HepG2 (cell line): ENCODE measurements at regions not wholly inside any gene's neighbourhood (a gene's known extent, or its start where the extent isn't known, plus 50 kb on each side); places are given as distances from the start of the nearest gene placed in this dataset.

Source experiments
- ATAC-seq: fragments of 200-7000 bp; cut with Tn5 transposase; 3 replicates; pipeline ENCODE4 v1.9.1; 2020; ENCODE audit warnings: mild to moderate bottlenecking, moderate library complexity
- BruUV-seq: library from RNA; stranded (reverse); fragments of 400-500 nt; replicated peaks from 2 replicates; lab custom pipeline; 2021; lab: Mats Ljungman, UMichigan
- CTCF ChIA-PET: fragments of 300-600 bp; formaldehyde crosslinking; extraction: SDS; loops from one replicate; lab custom pipeline; 2021; ENCODE audit warnings: low total read pairs, inconsistent platforms, low intra/inter-chr PET ratio; lab: Yijun Ruan, JAX
- POLR2A ChIA-PET: fragments of 350-600 bp; sonication (Branson Sonifier 250); formaldehyde crosslinking; loops from one replicate; lab custom pipeline; 2020; ENCODE audit warnings: antibody characterized with exemption, inconsistent platforms; lab: Yijun Ruan, JAX
- DNase-seq: peaks from one replicate; pipeline ENCODE4 v3.0.0-alpha.2; 2015; ENCODE audit warnings: low spot score
- FAIRE-seq: peaks from 3 replicates; lab custom pipeline; 2011; peaks lifted over from hg19 to GRCh38; lab: Jason Lieb, UNC
- H2AFZ ChIP-seq: one replicate; pipeline ENCODE4 v1.6.1; 2011; ENCODE audit warnings: low read length, inconsistent platforms
- H3K27ac ChIP-seq: fragments of 300-600 bp; 3 replicates; pipeline ENCODE4 v1.8.0; 2011; ENCODE audit warnings: mixed run types, mild to moderate bottlenecking, mixed read lengths, low read length, inconsistent platforms; ENCODE audit not compliant: insufficient read depth; ENCODE audit errors: extremely low read length
- H3K27me3 ChIP-seq, 2 experiments: fragments of 200-600 bp in 1 of 2; 2 replicates in 1 of 2; 3 replicates in 1 of 2; pipeline versions ENCODE4 v1.6.0 to v1.8.0; 2011; ENCODE audit warnings: low read length in 2 of 2, mild to moderate bottlenecking in 2 of 2, moderate library complexity in 2 of 2, inconsistent platforms in 1 of 2; ENCODE audit not compliant: insufficient read depth in 2 of 2, control insufficient read depth in 1 of 2
- H3K36me3 ChIP-seq, 2 experiments: fragments of 200-600 bp in 1 of 2; replicated peaks in 1 of 2; 2 replicates in 1 of 2; 3 replicates in 1 of 2; pipeline versions ENCODE4 v1.5.1 to v1.8.0; 2011; ENCODE audit warnings: low read length in 2 of 2, inconsistent platforms in 1 of 2; ENCODE audit not compliant: insufficient read depth in 2 of 2, control insufficient read depth in 1 of 2
- H3K4me1 ChIP-seq: 2 replicates; pipeline ENCODE4 v1.5.1; 2012; ENCODE audit warnings: low read length, inconsistent platforms; ENCODE audit not compliant: insufficient read depth
- H3K4me2 ChIP-seq: 2 replicates; pipeline ENCODE4 v1.6.0; 2011; ENCODE audit warnings: low read depth, low read length, inconsistent platforms
- H3K4me3 ChIP-seq, 3 experiments: fragments of 200-600 bp in 1 of 3; sonication (generic), shearing (Covaris generic) in 1 of 3; replicated peaks in 1 of 3; 2 replicates each; pipeline ENCODE4 v1.5.1; 2011 to 2016; ENCODE audit warnings: low read length in 3 of 3, inconsistent platforms in 2 of 3, low read depth in 2 of 3, mild to moderate bottlenecking in 2 of 3, control low read depth in 1 of 3, mixed read lengths in 1 of 3; ENCODE audit not compliant: insufficient read depth in 1 of 3
- H3K79me2 ChIP-seq: one replicate; pipeline ENCODE4 v1.6.1; 2011; ENCODE audit warnings: low read length, inconsistent platforms; ENCODE audit not compliant: insufficient read depth
- H3K9ac ChIP-seq: 2 replicates; pipeline ENCODE4 v1.6.0; 2011; ENCODE audit warnings: mild to moderate bottlenecking, low read depth, low read length, inconsistent platforms; ENCODE audit not compliant: insufficient read depth
- H3K9me3 ChIP-seq: 2 replicates; pipeline ENCODE4 v1.5.1; 2012; ENCODE audit warnings: mild to moderate bottlenecking, low read length
- H4K20me1 ChIP-seq: 2 replicates; pipeline ENCODE4 v1.6.0; 2011; ENCODE audit warnings: inconsistent platforms, mild to moderate bottlenecking, low read length, moderate library complexity; ENCODE audit not compliant: insufficient read depth
- CBX5 ChIP-seq: sonication (generic); formaldehyde crosslinking; IDR thresholded peaks from 2 replicates; pipeline ENCODE4 v1.4.0; 2020; ENCODE audit warnings: missing genetic modification reagents, borderline replicate concordance
- ELF3 ChIP-seq: IDR thresholded peaks from 2 replicates; pipeline ENCODE4 v1.6.1; 2016; ENCODE audit warnings: missing genetic modification reagents, missing compliant biosample characterization
- HNRNPH1 ChIP-seq: fragments of 200-400 bp; formaldehyde crosslinking; optimal IDR thresholded peaks from 2 replicates; pipeline ENCODE3; 2017; ENCODE audit warnings: mild to moderate bottlenecking, low read depth, low read length
- SOX5 ChIP-seq: IDR thresholded peaks from 2 replicates; pipeline ENCODE4 v1.6.1; 2016; ENCODE audit warnings: borderline replicate concordance
- XRCC5 ChIP-seq: fragments of 200-400 bp; formaldehyde crosslinking; optimal IDR thresholded peaks from 2 replicates; pipeline ENCODE3; 2017; ENCODE audit warnings: mild to moderate bottlenecking, low read length
- ZFP36L1 ChIP-seq: sonication (generic); formaldehyde crosslinking; IDR thresholded peaks from 2 replicates; pipeline ENCODE4 v1.8.0; 2022; ENCODE audit warnings: mild to moderate bottlenecking, missing genetic modification reagents, moderate library complexity
- in situ Hi-C: cut with HindIII; loops from 2 replicates; pipeline ENCODE4 v1.10.0; 2017; ENCODE audit warnings: low pct_unique_long_range_greater_than_20kb; ENCODE audit not compliant: extremely low pct_ligation_motif_present
- intact Hi-C: fragments of 100-400 bp; cut with micrococcal nuclease; formaldehyde crosslinking; loops from one replicate; pipeline ENCODE4 v1.10.0; 2022; ENCODE audit not compliant: unreplicated experiment
- TF ChIP-seq, protein P1 (sequence below): sonication (generic); IDR thresholded peaks from 2 replicates; pipeline ENCODE4 v1.6.1; 2016; ENCODE audit warnings: low read depth, borderline replicate concordance
- TF ChIP-seq, protein P2 (sequence below): sonication (generic); formaldehyde crosslinking; IDR thresholded peaks from 2 replicates; pipeline ENCODE4 v1.8.1; 2023; ENCODE audit warnings: mild to moderate bottlenecking, inconsistent platforms, moderate library complexity, missing genetic modification reagents, borderline replicate concordance
- TF ChIP-seq, protein P3 (sequence below): sonication (generic); formaldehyde crosslinking; IDR thresholded peaks from 2 replicates; pipeline ENCODE4 v1.5.1; 2020; ENCODE audit warnings: missing genetic modification reagents, mild to moderate bottlenecking, borderline replicate concordance
- TF ChIP-seq, protein P4 (sequence below): sonication (generic); formaldehyde crosslinking; IDR thresholded peaks from 2 replicates; pipeline ENCODE4 v1.4.0; 2020; ENCODE audit warnings: low read depth, mild to moderate bottlenecking, missing genetic modification reagents
- TF ChIP-seq, protein P5 (sequence below): sonication (generic); formaldehyde crosslinking; IDR thresholded peaks from 2 replicates; pipeline ENCODE4 v1.4.0; 2020; ENCODE audit warnings: missing genetic modification reagents
- TF ChIP-seq, protein P6 (sequence below): sonication (generic); formaldehyde crosslinking; conservative IDR thresholded peaks from 2 replicates; pipeline ENCODE4 v1.4.0; 2020; ENCODE audit warnings: mild to moderate bottlenecking, missing genetic modification reagents, moderate library complexity

DNA sequence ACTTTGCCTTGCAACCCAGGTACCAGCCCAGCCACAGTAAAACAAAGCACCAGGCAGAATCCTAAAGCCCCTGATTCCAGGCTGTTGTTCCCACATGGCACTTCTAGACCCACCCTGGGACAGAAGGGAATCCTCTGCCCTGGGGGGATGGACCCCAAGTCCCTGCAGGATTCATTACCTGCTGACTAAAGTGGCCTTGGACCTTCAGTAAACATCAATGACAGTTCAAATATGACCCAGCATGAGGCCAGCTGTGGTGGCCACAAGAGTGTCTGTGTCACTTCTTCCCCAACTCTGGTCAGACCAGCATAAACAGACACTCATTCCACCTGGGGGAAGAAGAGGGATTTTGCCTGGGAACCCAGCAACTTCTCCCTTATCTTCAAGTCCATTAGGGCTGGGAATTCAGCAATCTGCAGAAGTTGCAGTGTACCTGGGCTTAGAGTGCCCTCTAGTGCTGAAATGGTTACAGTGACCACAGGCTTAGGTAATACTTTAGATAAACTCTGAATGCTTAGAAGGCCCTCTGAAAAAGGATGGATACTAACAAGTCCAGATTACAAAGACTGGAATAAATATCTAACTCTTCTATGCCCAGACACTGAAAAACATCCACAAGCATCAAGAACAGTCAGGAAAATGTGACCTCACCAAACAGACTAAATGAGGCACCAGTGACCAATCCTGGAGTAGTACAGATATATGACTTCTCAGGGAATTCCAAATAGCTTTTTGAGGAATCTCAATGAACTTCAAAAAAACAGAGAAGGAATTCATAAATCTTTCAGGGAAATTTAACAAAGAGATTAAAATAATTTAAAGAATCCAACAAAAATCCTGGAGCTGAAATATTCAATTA lies 108.5 kb upstream of the TMEM168 start:
- Histone ChIP-seq H4K20me1 (no peaks in the 10 kb centered on the region), H3K9ac (peak overlapping the region; percentile 13; the same call in 1 of the 2 replicates), H3K27me3 (no peaks in the 10 kb centered on the region), H3K27ac (peak overlapping the region; percentile 80), H3K4me3 (peak overlapping the region in 1 of 3 experiments; percentile 35; a peak in 1 of 6 replicates), H3K4me1 (peaks cover 39% of the 10 kb centered on the region), H3K79me2 (no peaks in the 10 kb centered on the region), H2AFZ (no peak overlapping the region), H3K36me3 (no peaks in the 10 kb centered on the region), H3K4me2 (peak overlapping the region; percentile 66), H3K9me3 (no peaks in the 10 kb centered on the region)
- POLR2A ChIA-PET = no interaction called here
- intact Hi-C loops = loop anchor here (1.0 to 10.0 kb wide), 4 partner anchors 29 to 348 kb away; partner anchors contain the start of gene TMEM168
- CTCF ChIA-PET = interaction anchor here (1.9 to 2.2 kb wide), 2 partner anchors 30 to 348 kb away, joined by 23 read pairs; no protein-coding TSS in a partner anchor
- no TSS peak for BruUV-seq
- in situ Hi-C loops = no loop called here
- DNase-seq (peak; percentile 79), ATAC-seq (peak; percentile 92), FAIRE-seq (peak; percentile 64)
- TF ChIP-seq, protein P1, sequence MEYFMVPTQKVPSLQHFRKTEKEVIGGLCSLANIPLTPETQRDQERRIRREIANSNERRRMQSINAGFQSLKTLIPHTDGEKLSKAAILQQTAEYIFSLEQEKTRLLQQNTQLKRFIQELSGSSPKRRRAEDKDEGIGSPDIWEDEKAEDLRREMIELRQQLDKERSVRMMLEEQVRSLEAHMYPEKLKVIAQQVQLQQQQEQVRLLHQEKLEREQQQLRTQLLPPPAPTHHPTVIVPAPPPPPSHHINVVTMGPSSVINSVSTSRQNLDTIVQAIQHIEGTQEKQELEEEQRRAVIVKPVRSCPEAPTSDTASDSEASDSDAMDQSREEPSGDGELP = peak; percentile 92
- TF ChIP-seq, protein P2, sequence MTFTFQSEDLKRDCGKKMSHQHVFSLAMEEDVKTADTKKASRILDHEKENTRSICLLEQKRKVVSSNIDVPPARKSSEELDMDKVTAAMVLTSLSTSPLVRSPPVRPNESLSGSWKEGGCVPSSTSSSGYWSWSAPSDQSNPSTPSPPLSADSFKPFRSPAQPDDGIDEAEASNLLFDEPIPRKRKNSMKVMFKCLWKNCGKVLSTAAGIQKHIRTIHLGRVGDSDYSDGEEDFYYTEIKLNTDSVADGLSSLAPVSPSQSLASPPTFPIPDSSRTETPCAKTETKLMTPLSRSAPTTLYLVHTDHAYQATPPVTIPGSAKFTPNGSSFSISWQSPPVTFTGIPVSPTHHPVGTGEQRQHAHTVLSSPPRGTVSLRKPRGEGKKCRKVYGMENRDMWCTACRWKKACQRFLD (CRISPR knock-in tag) = no peak
- TF ChIP-seq ELF3 (CRISPR knock-in tag) (0 out of 2 replicates have a peak, but pooled peaks have one; percentile 39), XRCC5 (peak; percentile 42), ZFP36L1 (CRISPR knock-in tag) (no peak), SOX5 (CRISPR knock-in tag) (peak; percentile 28; the same call in 1 of the 2 replicates), CBX5 (CRISPR knock-in tag) (peak; percentile 42; the same call in 1 of the 2 replicates), HNRNPH1 (no peak)
- TF ChIP-seq, protein P3, sequence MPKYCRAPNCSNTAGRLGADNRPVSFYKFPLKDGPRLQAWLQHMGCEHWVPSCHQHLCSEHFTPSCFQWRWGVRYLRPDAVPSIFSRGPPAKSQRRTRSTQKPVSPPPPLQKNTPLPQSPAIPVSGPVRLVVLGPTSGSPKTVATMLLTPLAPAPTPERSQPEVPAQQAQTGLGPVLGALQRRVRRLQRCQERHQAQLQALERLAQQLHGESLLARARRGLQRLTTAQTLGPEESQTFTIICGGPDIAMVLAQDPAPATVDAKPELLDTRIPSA = no peak
- TF ChIP-seq, protein P4, sequence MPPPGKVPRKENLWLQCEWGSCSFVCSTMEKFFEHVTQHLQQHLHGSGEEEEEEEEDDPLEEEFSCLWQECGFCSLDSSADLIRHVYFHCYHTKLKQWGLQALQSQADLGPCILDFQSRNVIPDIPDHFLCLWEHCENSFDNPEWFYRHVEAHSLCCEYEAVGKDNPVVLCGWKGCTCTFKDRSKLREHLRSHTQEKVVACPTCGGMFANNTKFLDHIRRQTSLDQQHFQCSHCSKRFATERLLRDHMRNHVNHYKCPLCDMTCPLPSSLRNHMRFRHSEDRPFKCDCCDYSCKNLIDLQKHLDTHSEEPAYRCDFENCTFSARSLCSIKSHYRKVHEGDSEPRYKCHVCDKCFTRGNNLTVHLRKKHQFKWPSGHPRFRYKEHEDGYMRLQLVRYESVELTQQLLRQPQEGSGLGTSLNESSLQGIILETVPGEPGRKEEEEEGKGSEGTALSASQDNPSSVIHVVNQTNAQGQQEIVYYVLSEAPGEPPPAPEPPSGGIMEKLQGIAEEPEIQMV (CRISPR knock-in tag) = no peak
- TF ChIP-seq, protein P5, sequence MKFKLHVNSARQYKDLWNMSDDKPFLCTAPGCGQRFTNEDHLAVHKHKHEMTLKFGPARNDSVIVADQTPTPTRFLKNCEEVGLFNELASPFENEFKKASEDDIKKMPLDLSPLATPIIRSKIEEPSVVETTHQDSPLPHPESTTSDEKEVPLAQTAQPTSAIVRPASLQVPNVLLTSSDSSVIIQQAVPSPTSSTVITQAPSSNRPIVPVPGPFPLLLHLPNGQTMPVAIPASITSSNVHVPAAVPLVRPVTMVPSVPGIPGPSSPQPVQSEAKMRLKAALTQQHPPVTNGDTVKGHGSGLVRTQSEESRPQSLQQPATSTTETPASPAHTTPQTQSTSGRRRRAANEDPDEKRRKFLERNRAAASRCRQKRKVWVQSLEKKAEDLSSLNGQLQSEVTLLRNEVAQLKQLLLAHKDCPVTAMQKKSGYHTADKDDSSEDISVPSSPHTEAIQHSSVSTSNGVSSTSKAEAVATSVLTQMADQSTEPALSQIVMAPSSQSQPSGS (CRISPR knock-in tag) = peak; percentile 47; the same call in 1 of the 2 replicates
- TF ChIP-seq, protein P6, sequence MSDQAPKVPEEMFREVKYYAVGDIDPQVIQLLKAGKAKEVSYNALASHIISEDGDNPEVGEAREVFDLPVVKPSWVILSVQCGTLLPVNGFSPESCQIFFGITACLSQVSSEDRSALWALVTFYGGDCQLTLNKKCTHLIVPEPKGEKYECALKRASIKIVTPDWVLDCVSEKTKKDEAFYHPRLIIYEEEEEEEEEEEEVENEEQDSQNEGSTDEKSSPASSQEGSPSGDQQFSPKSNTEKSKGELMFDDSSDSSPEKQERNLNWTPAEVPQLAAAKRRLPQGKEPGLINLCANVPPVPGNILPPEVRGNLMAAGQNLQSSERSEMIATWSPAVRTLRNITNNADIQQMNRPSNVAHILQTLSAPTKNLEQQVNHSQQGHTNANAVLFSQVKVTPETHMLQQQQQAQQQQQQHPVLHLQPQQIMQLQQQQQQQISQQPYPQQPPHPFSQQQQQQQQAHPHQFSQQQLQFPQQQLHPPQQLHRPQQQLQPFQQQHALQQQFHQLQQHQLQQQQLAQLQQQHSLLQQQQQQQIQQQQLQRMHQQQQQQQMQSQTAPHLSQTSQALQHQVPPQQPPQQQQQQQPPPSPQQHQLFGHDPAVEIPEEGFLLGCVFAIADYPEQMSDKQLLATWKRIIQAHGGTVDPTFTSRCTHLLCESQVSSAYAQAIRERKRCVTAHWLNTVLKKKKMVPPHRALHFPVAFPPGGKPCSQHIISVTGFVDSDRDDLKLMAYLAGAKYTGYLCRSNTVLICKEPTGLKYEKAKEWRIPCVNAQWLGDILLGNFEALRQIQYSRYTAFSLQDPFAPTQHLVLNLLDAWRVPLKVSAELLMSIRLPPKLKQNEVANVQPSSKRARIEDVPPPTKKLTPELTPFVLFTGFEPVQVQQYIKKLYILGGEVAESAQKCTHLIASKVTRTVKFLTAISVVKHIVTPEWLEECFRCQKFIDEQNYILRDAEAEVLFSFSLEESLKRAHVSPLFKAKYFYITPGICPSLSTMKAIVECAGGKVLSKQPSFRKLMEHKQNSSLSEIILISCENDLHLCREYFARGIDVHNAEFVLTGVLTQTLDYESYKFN (CRISPR knock-in tag) = peak; percentile 79
